ENCODE measurements at regions not wholly inside any gene's neighbourhood (a gene's known extent, or its start where the extent isn't known, plus 50 kb on each side); places are given as distances from the start of the nearest gene placed in this dataset.

DNA sequence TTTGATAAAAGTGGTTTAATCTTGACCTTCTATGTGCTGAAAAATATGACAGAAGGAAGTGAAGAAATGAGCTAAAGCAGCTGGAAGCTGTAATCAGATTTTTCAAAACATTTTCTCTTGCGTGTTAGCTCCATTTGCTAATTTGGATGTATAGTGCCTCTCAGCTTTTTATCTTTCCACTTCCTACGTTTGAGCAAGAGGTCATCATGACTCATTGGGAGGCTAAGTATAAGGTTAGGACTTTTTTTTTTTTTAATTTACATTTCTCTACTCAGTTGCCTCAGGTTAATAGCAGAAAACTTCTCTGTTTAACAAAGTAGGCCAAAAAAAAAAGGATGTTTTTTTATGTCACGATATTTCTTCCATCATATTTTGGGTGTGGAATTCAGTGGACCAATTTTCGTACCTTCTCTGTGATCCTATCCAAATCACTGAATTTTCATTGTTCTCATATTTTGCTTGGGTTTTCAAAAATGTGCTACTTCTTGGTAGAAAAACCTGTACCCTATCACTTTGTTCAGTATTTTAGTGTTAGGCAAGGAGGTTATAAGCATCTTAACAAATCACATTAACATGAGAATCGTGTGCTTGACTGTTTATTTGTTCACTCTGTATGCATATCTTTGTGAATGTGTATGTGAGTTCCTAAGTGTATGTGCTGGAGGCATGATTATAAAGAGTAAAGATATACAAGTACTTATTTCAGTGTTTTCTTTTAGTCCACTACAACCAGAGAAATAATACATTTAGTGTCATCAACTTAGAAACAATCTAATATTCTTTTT, 1028.3 kb upstream of the EYS start:
- TF ChIP-seq, protein P1, sequence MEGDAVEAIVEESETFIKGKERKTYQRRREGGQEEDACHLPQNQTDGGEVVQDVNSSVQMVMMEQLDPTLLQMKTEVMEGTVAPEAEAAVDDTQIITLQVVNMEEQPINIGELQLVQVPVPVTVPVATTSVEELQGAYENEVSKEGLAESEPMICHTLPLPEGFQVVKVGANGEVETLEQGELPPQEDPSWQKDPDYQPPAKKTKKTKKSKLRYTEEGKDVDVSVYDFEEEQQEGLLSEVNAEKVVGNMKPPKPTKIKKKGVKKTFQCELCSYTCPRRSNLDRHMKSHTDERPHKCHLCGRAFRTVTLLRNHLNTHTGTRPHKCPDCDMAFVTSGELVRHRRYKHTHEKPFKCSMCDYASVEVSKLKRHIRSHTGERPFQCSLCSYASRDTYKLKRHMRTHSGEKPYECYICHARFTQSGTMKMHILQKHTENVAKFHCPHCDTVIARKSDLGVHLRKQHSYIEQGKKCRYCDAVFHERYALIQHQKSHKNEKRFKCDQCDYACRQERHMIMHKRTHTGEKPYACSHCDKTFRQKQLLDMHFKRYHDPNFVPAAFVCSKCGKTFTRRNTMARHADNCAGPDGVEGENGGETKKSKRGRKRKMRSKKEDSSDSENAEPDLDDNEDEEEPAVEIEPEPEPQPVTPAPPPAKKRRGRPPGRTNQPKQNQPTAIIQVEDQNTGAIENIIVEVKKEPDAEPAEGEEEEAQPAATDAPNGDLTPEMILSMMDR (tag by site-specific recombination; IDR thresholded peaks at IDR 0.05), result no peak
- TF ChIP-seq ZNF274 (IDR thresholded peaks at IDR 0.05; ENCODE audit: low read length), result no peak
- no peak for TF ChIP-seq ZNF274 (tag by site-specific recombination; IDR thresholded peaks at IDR 0.05; ENCODE audit: borderline replicate concordance)
- TF ChIP-seq, protein P2, sequence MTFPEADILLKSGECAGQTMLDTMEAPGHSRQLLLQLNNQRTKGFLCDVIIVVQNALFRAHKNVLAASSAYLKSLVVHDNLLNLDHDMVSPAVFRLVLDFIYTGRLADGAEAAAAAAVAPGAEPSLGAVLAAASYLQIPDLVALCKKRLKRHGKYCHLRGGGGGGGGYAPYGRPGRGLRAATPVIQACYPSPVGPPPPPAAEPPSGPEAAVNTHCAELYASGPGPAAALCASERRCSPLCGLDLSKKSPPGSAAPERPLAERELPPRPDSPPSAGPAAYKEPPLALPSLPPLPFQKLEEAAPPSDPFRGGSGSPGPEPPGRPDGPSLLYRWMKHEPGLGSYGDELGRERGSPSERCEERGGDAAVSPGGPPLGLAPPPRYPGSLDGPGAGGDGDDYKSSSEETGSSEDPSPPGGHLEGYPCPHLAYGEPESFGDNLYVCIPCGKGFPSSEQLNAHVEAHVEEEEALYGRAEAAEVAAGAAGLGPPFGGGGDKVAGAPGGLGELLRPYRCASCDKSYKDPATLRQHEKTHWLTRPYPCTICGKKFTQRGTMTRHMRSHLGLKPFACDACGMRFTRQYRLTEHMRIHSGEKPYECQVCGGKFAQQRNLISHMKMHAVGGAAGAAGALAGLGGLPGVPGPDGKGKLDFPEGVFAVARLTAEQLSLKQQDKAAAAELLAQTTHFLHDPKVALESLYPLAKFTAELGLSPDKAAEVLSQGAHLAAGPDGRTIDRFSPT (tag by site-specific recombination; IDR thresholded peaks at IDR 0.05), result no peak
- no peak for TF ChIP-seq ZFP41 (tag by site-specific recombination; IDR thresholded peaks at IDR 0.05; ENCODE audit: borderline replicate concordance)
- no peak for TF ChIP-seq ZNF292 (tag by site-specific recombination; IDR thresholded peaks at IDR 0.05; ENCODE audit: borderline replicate concordance, low read depth)
- no peak for TF ChIP-seq HOXC10 (CRISPR knock-in tag; IDR thresholded peaks at IDR 0.05)
- TF ChIP-seq ZNF335 (tag by site-specific recombination; conservative IDR thresholded peaks at IDR 0.05), result no peak
- no peak for TF ChIP-seq ZNF426 (tag by site-specific recombination; IDR thresholded peaks at IDR 0.05)
- no peak for TF ChIP-seq ZNF157 (tag by site-specific recombination; IDR thresholded peaks at IDR 0.05)
- no peak for TF ChIP-seq KLF7 (tag by site-specific recombination; IDR thresholded peaks at IDR 0.05; ENCODE audit: borderline replicate concordance)
- TF ChIP-seq YY1 (tag by site-specific recombination; IDR thresholded peaks at IDR 0.05), result no peak
- TF ChIP-seq ZNF776 (tag by site-specific recombination; IDR thresholded peaks at IDR 0.05; ENCODE audit: borderline replicate concordance), result no peak

Measured in HEK293 (cell line).